Right lobe of liver (tissue), 4 donors: ENCODE measurements at regions not wholly inside any gene's neighbourhood (a gene's known extent, or its start where the extent isn't known, plus 50 kb on each side); places are given as distances from the start of the nearest gene placed in this dataset.

Experiments
- CTCF ChIP-seq, 4 donors: fragments of 200-600 bp in 3 of 4; fragments of 450-650 bp in 1 of 4; IDR thresholded peaks; one replicate each; pipeline versions ENCODE4 v1.5.1 to v1.8.0; 2016 to 2022; ENCODE audit warnings: antibody characterized with exemption in 4 of 4, mild to moderate bottlenecking in 2 of 4
- POLR2A ChIP-seq: fragments of 450-650 bp; IDR thresholded peaks from one replicate; pipeline ENCODE4 v1.6.1; 2017; ENCODE audit warnings: antibody characterized with exemption, mild to moderate bottlenecking
- donor health status: DM: no; HTN: no; CAD: no.
- donor health status: DM: no; HTN: no; CAD: no.
- donor health status: DM: no; HTN: yes; CAD: no.

DNA sequence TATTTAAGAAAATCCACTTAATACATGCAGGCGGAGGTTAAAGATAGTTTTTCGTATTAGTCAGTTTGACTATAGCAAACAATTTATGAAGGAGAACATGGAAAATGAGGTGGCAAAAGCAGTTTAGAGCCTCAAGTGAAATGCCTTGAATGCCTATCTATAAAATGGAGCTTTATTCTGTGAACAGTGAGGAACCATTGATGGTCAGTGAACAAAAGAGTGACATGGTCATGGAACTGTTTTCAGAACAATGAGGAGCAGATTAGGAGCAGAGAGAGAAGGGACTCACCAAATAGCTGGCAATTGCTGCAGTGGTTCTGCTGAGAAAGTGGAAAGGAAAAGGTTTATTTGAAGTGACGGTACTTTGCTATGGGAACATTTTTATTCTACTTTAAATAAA is 299.8 kb downstream of the DUSP10 start:
- no peak for TF ChIP-seq CTCF (IDR thresholded peaks at IDR 0.05)
- TF ChIP-seq POLR2A = no peak
